GM18519 (cell line): ENCODE measurements at regions not wholly inside any gene's neighbourhood (a gene's known extent, or its start where the extent isn't known, plus 50 kb on each side); places are given as distances from the start of the nearest gene placed in this dataset.
"Not testable (repeated sequence)": the region's sequence is repeated elsewhere in the genome, so short reads cannot be mapped to it uniquely, and the experiment has no call there.

Experiments
- ATAC-seq: cut with Tn5 transposase; IDR thresholded peaks from one replicate; pipeline ENCODE4 v1.9.1; 2021; ENCODE audit warnings: mild to moderate bottlenecking, moderate library complexity; ENCODE audit not compliant: unreplicated experiment, low FRiP score

- ATAC-seq = no peak
Observed at GRCh38 chr14:71549421-71550050, 382.7 kb upstream of the RGS6 start.

- no peak for ATAC-seq
Observed at GRCh38 chr14:71550367-71550766, 381.9 kb upstream of the RGS6 start.

- no peak for ATAC-seq
Observed at GRCh38 chr14:71551291-71551950, 380.8 kb upstream of the RGS6 start.

- ATAC-seq = no peak
Observed at GRCh38 chr14:71552809-71553208, 379.4 kb upstream of the RGS6 start.

- ATAC-seq = no peak
Observed at GRCh38 chr14:71553779-71554178, 378.4 kb upstream of the RGS6 start.

DNA sequence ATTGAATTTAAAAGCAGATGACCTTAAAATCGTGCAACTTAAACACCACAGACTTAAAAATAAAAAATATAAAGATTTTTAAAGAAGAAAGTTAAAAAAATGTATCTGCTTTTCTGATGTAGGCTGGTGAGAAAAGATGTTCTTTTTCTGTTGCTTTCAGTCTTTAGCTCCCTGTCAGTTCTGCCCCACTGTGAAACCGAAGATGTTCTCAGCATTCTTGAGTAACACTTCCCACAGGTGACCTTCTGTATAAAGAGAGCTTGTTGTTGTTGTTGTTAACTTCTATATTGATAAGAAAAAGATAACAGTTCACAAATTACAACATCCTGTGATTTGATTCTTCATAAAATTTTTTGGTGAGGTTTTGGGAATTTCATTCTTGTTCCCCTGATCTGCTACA lies 377.9 kb upstream of the RGS6 start:
- ATAC-seq = no peak

DNA sequence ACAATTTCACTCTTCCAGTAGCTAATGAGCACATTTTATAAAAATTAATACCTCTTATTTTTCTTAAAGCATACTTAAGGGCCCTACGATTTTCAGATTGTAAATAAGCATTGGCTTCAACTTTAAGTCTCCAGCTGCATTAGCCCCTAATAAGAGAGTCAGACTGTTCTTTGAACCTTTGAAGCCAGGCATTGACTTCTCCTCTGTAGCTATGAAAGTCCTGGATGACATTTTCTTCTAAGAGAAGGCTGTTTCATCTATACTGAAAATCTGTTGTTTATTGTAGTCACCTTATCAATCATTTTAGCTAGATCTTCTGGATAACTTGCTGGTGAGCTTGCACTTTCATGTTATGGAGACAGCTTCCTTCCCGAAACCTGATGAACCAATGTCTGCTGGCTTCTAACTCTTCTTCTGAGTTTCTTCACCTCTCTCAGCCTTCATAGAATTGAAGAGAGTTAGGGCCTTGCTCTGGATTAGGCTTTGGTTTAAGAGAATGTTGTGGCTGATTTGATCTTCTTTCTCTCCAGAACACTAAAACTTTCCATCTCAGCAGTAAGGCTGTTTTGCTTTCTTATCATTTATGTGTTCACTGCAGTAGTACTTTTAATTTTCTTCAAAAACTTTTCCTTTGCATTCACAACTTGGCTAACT lies 377.1 kb upstream of the RGS6 start:
- ATAC-seq = peak; percentile 7

GRCh38 chr14:71555654-71556559 lies 376.3 kb upstream of the RGS6 start:
- ATAC-seq = peak; percentile 85

GRCh38 chr14:71556730-71557129 lies 375.5 kb upstream of the RGS6 start:
- ATAC-seq = no peak

DNA sequence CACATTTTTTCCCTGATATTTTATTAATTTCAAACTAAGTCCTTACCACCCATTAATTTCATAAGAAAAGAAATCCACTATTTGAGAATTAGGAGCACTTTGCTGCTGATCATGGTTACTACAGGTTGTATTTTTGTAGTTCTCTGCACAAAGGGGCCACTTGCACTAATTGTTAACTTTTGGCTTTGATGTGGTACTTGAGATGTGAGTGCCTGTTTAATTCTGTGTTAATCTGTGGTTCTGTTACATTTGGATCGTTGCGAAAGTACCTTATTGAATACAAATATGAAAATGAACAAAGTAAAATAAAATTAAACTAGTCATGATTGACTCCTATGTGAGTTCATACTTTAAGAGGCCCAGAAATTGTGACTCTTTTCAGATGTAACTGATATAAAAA lies 374.9 kb upstream of the RGS6 start:
- ATAC-seq = no peak

- ATAC-seq = not testable (repeated sequence)
Observed at GRCh38 chr14:71558943-71559342, 373.3 kb upstream of the RGS6 start.

DNA sequence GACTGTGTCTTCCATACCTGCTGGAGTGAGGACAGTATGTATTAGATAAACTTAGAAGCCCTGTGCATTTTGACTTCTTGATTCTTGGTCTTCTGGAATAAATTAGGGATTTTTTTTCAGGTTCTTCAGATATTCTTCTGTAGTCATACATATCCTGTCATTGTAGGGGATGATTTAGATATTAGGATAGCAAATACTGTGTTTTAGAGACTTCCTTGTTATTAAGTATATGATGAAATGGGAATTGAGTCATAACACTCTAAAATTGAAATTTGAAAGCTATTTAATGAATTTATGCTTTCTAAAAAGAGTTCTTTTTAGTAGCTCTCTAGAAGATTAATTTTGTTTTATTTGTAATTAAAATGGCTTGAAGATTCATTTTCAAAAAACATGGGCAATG lies 371.5 kb upstream of the RGS6 start:
- ATAC-seq = no peak

- no peak for ATAC-seq
Observed at GRCh38 chr14:71563492-71564153, 368.6 kb upstream of the RGS6 start.

- ATAC-seq = peak; percentile 43
Observed at GRCh38 chr14:71566276-71566675, 366.0 kb upstream of the RGS6 start.

GRCh38 chr14:71567499-71568133 lies 364.6 kb upstream of the RGS6 start:
- ATAC-seq = not testable (repeated sequence)

DNA sequence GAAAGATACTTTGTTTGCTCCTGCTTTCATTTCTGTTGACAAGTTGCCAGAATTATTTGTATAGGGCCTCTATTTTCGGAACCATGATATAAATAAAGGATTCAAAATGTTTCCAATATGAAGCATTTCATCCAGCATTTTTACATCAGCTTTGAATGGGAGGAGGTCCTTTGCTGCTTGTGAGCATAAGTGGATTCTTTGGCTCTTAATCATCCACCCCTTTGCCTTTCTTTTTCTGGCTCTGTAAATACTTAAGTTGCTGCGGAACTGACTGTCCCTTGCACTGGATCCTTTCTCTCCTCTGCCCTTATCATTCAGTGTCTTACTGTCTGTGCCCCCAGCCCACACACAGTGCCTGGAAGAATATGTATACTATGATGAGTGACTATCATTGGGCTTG lies 357.3 kb upstream of the RGS6 start:
- no peak for ATAC-seq

GRCh38 chr14:71576472-71576871 lies 355.8 kb upstream of the RGS6 start:
- no peak for ATAC-seq

DNA sequence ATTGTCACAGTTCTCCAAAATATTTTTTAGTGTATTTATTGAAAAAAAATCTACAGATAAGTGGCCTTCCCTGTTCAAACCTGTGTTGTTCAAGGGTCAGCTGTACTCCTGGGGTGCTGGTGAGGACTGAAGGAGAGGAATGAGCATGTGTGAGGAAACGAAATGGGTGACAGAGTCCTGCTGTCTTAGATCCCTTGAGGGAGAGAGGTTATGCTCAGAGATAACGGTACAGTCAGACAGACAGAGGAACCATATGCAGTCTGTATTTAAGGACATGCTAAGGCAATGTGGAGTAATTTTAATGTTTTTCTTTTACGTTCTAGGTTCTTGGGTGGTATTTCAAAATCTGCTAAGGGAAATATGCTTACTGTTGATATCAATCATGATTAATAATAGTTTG lies 352.9 kb upstream of the RGS6 start:
- ATAC-seq = no peak

DNA sequence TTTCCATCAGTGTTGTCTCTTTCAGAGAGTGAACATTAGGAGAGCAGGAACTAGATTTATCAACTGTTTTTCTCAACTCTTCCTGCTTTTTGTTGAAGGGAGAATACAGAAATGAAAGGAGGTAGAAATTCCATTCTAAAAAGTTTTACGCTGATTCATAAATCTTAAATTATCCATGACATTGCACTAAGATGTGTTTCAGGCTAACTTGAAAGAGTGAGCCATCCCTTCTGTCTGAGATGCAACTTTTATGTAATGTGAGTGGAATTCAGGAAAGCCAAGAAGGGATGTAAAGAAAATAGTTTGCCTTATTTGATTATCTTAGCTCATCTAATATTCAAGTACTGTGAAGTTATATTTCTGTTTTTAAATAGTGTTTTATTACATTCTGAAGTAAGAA lies 349.5 kb upstream of the RGS6 start:
- no peak for ATAC-seq

DNA sequence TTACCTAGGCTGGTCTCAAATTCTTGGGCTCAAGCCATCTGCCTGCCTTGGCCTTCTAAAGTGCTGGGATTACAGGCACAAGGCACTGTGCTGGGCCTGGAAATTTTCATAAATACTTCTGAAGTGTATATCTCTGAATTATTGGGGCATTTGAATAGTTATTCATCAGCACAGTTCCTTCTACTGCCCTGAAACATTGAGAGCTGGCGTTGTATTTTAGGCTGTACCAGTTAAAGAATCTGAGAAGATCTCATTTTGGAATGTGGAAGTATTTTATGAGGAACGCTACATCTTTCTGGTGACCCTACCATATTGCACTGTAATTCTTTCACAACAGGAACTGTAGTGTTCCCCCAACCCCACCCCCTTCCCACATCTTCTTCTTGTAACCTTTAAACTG lies 349.0 kb upstream of the RGS6 start:
- ATAC-seq = no peak
